ENCODE measurements at regions not wholly inside any gene's neighbourhood (a gene's known extent, or its start where the extent isn't known, plus 50 kb on each side); places are given as distances from the start of the nearest gene placed in this dataset.
A peak's percentile ranks its signal among the peaks of the same experiment; 100 is the strongest.

GRCh38 chr10:31618541-31619291 lies 299.7 kb downstream of the ZEB1 start:
- FAIRE-seq (no peak), DNase-seq (ENCODE audit: extremely low spot score, insufficient read length, low read depth) (no peak)

DNA sequence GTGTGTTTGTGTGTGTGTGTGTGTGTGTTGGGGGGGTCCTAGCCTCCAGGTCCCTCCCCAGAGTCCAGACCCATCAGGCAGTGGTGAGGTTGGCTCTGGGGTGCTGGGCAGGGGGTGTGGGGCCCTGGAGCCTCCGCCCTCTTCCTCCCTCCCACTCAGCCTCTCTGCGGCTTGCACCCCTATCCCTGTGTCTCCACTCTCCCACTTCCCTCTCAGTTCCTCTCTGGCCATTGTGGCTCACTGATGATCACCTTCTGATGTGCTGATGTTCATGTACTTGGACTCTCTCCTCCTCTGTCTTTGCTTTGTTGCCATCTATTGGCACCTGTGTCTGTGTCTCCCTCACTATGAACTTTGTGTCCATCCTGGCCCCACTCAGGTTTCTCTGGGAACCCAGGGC lies 298.7 kb downstream of the ZEB1 start:
- no peak for DNase-seq (ENCODE audit: extremely low spot score, insufficient read length, low read depth)
- no peak for FAIRE-seq

DNA sequence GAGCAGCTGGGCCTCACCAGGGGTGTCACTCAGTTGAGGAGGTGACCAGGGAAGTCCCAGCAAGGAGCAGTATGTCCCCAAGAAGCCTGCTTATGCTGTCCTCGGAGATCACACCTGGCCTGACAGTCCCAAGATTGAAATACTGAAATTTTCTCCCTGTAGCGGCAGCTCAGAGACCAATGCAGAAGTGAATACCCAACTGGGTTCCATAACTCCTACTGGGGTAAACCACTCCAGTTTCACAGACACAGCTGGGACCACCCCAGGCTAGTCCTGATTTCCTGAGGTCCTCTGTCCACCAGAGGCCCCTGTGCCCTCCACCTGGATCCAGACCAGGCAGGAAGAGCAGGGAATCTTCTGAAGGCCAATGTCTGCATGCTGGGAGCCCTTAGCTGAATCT lies 298.1 kb downstream of the ZEB1 start:
- FAIRE-seq (no peak), DNase-seq (ENCODE audit: extremely low spot score, insufficient read length, low read depth) (no peak)

DNA sequence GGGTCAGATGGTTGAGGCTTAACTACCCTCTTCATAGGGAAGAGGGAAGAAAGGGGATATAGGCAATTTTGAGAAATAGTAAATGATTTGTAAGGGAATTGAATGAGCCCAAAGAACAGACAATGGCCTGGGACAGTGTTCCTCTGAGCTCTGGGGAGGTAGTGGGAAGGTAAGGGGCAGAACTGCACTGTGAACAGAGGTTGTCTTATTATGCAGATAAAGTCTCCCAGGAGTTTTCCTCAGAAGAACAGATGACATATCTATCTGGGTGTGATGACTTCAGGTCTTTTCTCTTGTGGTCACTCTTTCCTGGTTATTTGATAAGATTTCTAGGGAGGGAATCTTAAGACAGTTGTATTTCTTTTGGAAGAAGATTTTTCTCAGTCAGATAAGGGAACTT lies 296.1 kb downstream of the ZEB1 start:
- FAIRE-seq (no peak), DNase-seq (ENCODE audit: extremely low spot score, insufficient read length, low read depth) (no peak)

GRCh38 chr10:31614611-31615010 lies 295.6 kb downstream of the ZEB1 start:
- DNase-seq (ENCODE audit: extremely low spot score, insufficient read length, low read depth) (no peak), FAIRE-seq (no peak)

DNA sequence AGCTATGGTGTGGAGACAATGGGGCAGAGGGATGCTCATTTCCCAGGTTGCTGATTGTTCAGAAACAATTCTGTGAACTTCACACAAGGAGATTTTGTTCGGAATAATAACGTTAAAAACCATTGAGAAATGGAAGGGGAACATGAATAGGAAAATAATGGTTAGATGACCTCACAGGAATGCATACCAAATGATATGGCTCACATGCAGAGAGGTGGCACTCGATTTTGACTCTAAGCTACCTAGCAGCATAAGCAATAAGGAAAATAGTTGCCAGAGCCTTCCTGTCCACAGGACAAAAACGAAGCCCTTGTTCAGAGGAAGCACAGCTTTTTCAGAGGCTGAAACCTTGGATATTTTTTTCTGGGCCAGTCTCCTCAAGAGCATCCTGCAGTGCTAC lies 293.1 kb downstream of the ZEB1 start:
- no peak for FAIRE-seq
- DNase-seq (ENCODE audit: extremely low spot score, insufficient read length, low read depth): no peak

- DNase-seq (ENCODE audit: extremely low spot score, insufficient read length, low read depth): no peak
- FAIRE-seq: no peak
Observed at GRCh38 chr10:31611161-31611560, 292.1 kb downstream of the ZEB1 start.

GRCh38 chr10:31607481-31607880 lies 288.5 kb downstream of the ZEB1 start:
- no peak for DNase-seq (ENCODE audit: extremely low spot score, insufficient read length, low read depth)
- FAIRE-seq: no peak

GRCh38 chr10:31606841-31607240 lies 287.8 kb downstream of the ZEB1 start:
- DNase-seq (ENCODE audit: extremely low spot score, insufficient read length, low read depth) (no peak), FAIRE-seq (no peak)

DNA sequence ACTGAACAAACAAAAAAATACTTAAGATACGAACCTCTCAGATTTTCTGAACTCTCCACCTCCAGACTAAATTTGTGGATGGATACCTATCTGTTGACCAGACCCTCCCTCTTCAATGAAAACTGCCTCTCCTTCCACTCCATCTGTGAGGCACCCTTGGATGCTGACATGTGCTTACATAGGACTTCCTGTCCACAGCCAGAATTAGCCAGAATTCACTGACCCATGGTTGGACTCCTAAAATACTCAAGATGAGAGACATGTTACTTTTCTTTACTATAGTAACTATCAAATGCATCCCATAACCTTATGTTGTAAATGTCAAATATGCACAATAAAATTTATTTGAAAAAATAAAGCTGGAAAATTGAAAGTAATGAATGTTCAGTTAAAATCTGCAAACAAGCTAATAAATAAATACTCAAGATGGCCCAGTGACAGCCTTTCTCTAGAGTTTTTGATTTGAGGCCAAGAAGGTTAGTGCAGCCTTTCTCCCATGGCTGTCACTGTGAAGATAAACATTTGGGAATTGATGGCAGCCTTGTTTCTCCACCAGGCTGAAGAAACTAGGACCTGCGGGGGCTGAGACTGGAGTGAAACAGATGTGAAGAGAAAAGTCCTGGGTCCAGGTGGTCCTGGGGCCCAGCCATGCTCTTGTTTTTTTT lies 287.0 kb downstream of the ZEB1 start:
- DNase-seq (ENCODE audit: extremely low spot score, insufficient read length, low read depth) (no peak), FAIRE-seq (no peak)

DNA sequence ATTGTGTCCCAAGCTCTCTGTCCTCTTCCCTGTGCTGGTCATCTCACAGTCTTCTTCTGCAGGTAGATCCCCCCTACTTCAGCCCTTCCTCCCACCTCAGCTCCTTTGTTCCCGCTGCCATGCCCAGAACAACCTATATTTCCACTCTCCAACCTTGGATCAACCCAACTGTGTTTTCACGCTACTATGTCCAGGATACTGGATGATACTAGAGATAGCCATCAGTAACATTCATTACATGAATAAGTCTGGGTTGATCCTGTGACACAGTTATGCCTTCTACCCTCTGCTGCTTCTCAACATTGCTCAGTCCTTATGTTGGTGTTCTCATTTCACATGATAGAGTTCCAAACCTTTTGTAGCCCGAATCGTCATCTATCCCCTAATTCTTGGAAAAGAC lies 286.4 kb downstream of the ZEB1 start:
- no peak for DNase-seq (ENCODE audit: extremely low spot score, insufficient read length, low read depth)
- FAIRE-seq: no peak

GRCh38 chr10:31604646-31605170 lies 285.7 kb downstream of the ZEB1 start:
- no peak for DNase-seq (ENCODE audit: extremely low spot score, insufficient read length, low read depth)
- FAIRE-seq: no peak

- DNase-seq (ENCODE audit: extremely low spot score, insufficient read length, low read depth): no peak
- no peak for FAIRE-seq
Observed at GRCh38 chr10:31604096-31604495, 285.1 kb downstream of the ZEB1 start.

GRCh38 chr10:31603235-31604087 lies 284.4 kb downstream of the ZEB1 start:
- peak; percentile 97 for FAIRE-seq
- peak; percentile 97 for DNase-seq (ENCODE audit: extremely low spot score, insufficient read length, low read depth)

- FAIRE-seq: no peak
- no peak for DNase-seq (ENCODE audit: extremely low spot score, insufficient read length, low read depth)
Observed at GRCh38 chr10:31602541-31603234, 283.7 kb downstream of the ZEB1 start.

- FAIRE-seq: no peak
Observed at GRCh38 chr10:31601136-31601535, 282.1 kb downstream of the ZEB1 start.

GRCh38 chr10:31599626-31600504 lies 280.8 kb downstream of the ZEB1 start:
- FAIRE-seq: no peak
- DNase-seq (ENCODE audit: extremely low spot score, insufficient read length, low read depth): no peak

More at GRCh38 chr10:31601136-31601535, 282.1 kb downstream of the ZEB1 start:
- no peak for DNase-seq (ENCODE audit: extremely low spot score, insufficient read length, low read depth)

DNA sequence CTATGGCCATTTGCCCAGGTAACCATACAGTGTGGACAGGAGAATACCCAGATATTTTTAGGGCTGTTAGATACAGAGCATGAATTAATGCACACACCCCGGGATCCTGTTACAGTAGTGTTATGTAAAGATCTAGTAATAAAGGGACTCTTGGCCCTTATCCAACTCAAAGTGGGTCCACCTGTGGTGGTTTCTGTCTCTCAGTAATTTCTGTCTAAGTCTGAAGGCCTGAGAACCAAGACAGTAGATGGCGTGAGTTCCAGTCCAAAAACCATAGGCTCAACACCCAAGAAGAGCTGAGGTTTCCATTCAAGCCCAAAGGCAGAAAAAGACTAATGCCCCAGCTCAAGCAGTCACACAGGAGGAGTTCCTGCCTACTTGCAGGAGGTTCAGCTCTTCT lies 277.7 kb downstream of the ZEB1 start:
- DNase-seq (ENCODE audit: extremely low spot score, insufficient read length, low read depth) (no peak), FAIRE-seq (no peak)

DNA sequence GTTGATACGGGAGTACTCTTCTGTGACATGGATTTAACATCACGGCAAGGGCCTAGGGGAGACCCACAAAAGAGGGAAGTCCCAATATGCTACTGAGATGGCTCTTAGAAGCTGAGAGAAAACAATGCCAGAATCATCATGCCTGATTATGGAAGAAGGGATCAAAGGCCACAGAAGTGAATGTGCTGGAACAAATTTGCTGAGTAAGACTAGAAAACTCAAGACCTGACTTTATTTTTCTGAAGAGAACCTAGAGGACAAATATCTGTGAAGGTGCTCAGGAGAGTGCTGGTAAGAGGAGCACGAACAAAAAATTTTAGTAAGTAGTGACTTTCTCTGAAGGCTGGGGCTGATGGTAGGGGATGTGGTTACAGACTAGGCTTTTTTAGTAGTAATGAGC lies 277.0 kb downstream of the ZEB1 start:
- FAIRE-seq (no peak), DNase-seq (ENCODE audit: extremely low spot score, insufficient read length, low read depth) (no peak)
